RWPE2 (cell line): ENCODE measurements at regions not wholly inside any gene's neighbourhood (a gene's known extent, or its start where the extent isn't known, plus 50 kb on each side); places are given as distances from the start of the nearest gene placed in this dataset.

Experiments used
- ATAC-seq: fragments of 200-7000 bp; cut with Tn5 transposase; 3 replicates; pipeline ENCODE4 v1.9.1; 2021; ENCODE audit warnings: low read depth
- DNase-seq: peaks from one replicate; pipeline ENCODE4 v3.0.0-alpha.2; 2020; ENCODE audit warnings: low spot score
- H3K27ac ChIP-seq: fragments of 450-650 bp; 2 replicates; pipeline ENCODE4 v1.5.1; 2017; ENCODE audit warnings: mild to moderate bottlenecking; ENCODE audit not compliant: poor library complexity, severe bottlenecking
- H3K27me3 ChIP-seq: fragments of 250-450 bp; sonication (Bioruptor Pico); 2 replicates; pipeline ENCODE4 v1.5.1; 2021; ENCODE audit warnings: mild to moderate bottlenecking, moderate library complexity; ENCODE audit not compliant: insufficient read depth, poor library complexity, severe bottlenecking
- H3K36me3 ChIP-seq: fragments of 250-450 bp; sonication (Bioruptor Pico); 2 replicates; pipeline ENCODE4 v1.5.1; 2020; ENCODE audit warnings: low read depth, mild to moderate bottlenecking, moderate library complexity
- H3K4me1 ChIP-seq: fragments of 250-450 bp; sonication (Bioruptor Pico); 2 replicates; pipeline ENCODE4 v1.5.1; 2021; ENCODE audit warnings: mild to moderate bottlenecking, moderate library complexity; ENCODE audit not compliant: insufficient read depth, poor library complexity, severe bottlenecking
- H3K4me3 ChIP-seq: fragments of 250-450 bp; sonication (Bioruptor Pico); 2 replicates; pipeline ENCODE4 v1.5.1; 2021; ENCODE audit warnings: mild to moderate bottlenecking, moderate library complexity; ENCODE audit not compliant: severe bottlenecking
- H3K9me3 ChIP-seq: fragments of 250-450 bp; sonication (Bioruptor Pico); 2 replicates; pipeline ENCODE4 v1.5.1; 2021; ENCODE audit warnings: mild to moderate bottlenecking, moderate library complexity; ENCODE audit not compliant: severe bottlenecking
- TF ChIP-seq, protein P1 (sequence below): fragments of 450-650 bp; IDR thresholded peaks from one replicate; pipeline ENCODE4 v1.5.1; 2017; ENCODE audit warnings: mild to moderate bottlenecking, moderate library complexity; ENCODE audit not compliant: poor library complexity, severe bottlenecking

DNA sequence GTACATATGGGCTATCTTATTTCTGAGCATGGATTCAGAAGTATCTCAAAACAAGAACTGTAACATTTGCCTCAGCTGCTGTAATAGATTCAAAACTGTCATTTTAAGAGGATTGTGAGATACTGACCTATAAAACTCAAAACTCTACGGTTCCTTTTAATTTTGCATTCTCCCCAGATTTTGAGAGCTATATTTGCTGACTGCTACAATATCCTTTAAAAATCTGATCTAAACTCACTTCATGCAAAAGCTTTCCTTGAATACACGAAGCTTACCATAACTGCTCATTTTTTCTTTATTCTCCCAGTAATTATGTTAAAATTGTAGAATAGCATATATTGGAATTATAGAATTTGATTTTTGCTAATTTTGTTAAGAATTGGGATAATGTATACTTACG, 158.7 kb upstream of the ROBO1 start:
- Histone ChIP-seq H3K4me1 (no peaks in the 10 kb centered on the region), H3K4me3 (no peak overlapping the region), H3K9me3 (no peaks in the 10 kb centered on the region), H3K27ac (no peak overlapping the region), H3K36me3 (no peaks in the 10 kb centered on the region), H3K27me3 (no peaks in the 10 kb centered on the region)
- TF ChIP-seq, protein P1, sequence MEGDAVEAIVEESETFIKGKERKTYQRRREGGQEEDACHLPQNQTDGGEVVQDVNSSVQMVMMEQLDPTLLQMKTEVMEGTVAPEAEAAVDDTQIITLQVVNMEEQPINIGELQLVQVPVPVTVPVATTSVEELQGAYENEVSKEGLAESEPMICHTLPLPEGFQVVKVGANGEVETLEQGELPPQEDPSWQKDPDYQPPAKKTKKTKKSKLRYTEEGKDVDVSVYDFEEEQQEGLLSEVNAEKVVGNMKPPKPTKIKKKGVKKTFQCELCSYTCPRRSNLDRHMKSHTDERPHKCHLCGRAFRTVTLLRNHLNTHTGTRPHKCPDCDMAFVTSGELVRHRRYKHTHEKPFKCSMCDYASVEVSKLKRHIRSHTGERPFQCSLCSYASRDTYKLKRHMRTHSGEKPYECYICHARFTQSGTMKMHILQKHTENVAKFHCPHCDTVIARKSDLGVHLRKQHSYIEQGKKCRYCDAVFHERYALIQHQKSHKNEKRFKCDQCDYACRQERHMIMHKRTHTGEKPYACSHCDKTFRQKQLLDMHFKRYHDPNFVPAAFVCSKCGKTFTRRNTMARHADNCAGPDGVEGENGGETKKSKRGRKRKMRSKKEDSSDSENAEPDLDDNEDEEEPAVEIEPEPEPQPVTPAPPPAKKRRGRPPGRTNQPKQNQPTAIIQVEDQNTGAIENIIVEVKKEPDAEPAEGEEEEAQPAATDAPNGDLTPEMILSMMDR: no peak
- ATAC-seq: no peak
- DNase-seq: no peak

DNA sequence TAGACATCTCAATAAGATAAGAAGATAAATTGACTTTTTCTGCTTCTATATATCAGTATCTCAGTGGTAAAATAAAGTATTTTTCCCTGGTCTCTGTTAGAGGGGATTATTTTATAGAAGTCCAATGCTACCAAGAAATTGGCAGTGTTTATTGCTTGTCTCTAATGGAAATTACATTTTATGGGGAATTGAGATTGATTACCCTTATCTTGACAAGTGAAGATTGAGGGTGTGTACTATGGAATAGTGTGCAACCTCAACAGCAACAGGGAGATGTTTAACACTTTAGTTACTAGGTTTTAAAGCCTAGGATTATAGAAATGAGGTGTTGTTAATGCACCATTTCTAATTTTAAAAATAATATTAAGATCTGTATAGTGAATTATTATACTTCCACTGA, 154.8 kb upstream of the ROBO1 start:
- DNase-seq: no peak

DNA sequence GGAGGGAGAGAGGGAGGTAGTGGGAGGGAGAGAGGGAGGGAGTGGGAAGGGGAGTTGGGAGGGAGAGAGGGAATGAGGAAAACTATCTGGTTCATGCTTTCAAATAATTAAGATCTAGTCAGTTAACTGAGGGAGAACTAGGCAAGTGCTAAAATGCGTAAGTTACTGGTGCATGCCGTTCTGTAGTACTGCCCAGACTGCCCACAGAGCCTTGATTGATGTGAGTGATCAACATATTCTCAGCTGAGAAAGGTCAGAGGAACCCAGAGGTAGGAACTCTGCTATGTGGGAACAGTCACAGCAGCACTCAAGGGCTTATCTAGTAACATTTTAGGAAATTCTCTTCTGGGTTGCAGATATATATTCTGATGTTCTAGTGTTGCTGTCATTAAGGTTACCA, 149.8 kb upstream of the ROBO1 start:
- DNase-seq: no peak
- no peaks in the 10 kb centered on the region for H3K4me1 ChIP-seq
- H3K36me3 ChIP-seq: no peaks in the 10 kb centered on the region
- no peaks in the 10 kb centered on the region for H3K9me3 ChIP-seq
- ATAC-seq: no peak
- no peak overlapping the region for H3K27ac ChIP-seq
- H3K27me3 ChIP-seq: no peaks in the 10 kb centered on the region
- TF ChIP-seq, protein P1: no peak
- no peak overlapping the region for H3K4me3 ChIP-seq

More for the DNA sequence above, 154.8 kb upstream of the ROBO1 start:
- no peak overlapping the region for H3K27ac ChIP-seq
- no peaks in the 10 kb centered on the region for H3K27me3 ChIP-seq
- no peak overlapping the region for H3K4me3 ChIP-seq
- TF ChIP-seq, protein P1: no peak
- H3K36me3 ChIP-seq: no peaks in the 10 kb centered on the region
- no peaks in the 10 kb centered on the region for H3K4me1 ChIP-seq
- ATAC-seq: no peak
- no peaks in the 10 kb centered on the region for H3K9me3 ChIP-seq

DNA sequence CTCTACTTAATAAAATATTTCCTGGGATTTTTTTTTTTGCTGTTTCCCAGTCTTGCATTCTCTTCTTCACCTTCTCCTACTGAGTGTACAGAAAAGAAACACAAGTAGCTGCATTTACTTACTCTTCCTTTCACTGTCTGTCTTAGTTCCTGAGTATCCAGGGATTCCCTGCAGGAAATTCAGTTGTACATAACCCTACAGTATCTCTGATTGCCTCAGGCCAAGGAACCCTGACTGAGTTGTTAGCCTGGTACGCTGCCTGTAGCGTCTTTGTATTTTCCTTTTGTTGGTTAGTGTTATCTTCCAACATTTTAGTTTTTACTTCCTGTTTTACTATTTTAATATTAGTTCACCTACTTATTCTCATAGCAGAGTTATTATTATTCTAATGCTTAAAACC, 142.5 kb upstream of the ROBO1 start:
- no peak for ATAC-seq
- TF ChIP-seq, protein P1: no peak

DNA sequence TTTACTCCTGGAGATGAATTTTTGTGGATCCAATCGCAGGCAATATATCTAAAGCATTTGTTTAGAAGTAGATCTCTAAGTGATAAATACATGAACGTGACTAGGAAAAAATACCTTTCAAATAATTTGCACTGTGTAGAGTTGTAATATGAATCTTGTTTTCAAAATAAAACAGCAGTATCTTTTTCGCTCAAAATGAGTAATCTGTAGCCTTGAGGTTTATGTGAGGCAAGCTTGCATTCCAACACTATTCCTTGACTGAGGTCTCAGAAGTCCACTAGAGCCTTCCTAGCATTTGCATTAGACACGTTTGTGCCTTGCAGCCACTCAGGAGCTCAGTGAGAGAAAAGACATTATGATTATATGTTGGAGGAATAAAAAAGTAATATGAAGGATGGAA, 138.3 kb upstream of the ROBO1 start:
- DNase-seq: no peak
- Histone ChIP-seq H3K9me3 (no peaks in the 10 kb centered on the region), H3K4me1 (no peaks in the 10 kb centered on the region), H3K36me3 (no peaks in the 10 kb centered on the region), H3K27ac (no peak overlapping the region), H3K27me3 (no peaks in the 10 kb centered on the region), H3K4me3 (no peak overlapping the region)
- TF ChIP-seq, protein P1: no peak
- ATAC-seq: no peak

More for the DNA sequence above, 142.5 kb upstream of the ROBO1 start:
- H3K36me3 ChIP-seq: no peaks in the 10 kb centered on the region
- H3K27ac ChIP-seq: no peak overlapping the region
- H3K4me1 ChIP-seq: no peaks in the 10 kb centered on the region
- H3K4me3 ChIP-seq: no peak overlapping the region
- no peaks in the 10 kb centered on the region for H3K9me3 ChIP-seq
- no peak for DNase-seq
- H3K27me3 ChIP-seq: no peaks in the 10 kb centered on the region
